BE2C (cell line): ENCODE measurements at regions not wholly inside any gene's neighbourhood (a gene's known extent, or its start where the extent isn't known, plus 50 kb on each side); places are given as distances from the start of the nearest gene placed in this dataset.

Source experiments
- DNase-seq: peaks from one replicate; pipeline ENCODE4 v3.0.0-alpha.2; 2020
- H3K27me3 ChIP-seq: fragments of 250-450 bp; sonication (Bioruptor Pico); 2 replicates; pipeline ENCODE4 v1.5.1; 2020; ENCODE audit warnings: mild to moderate bottlenecking
- H3K36me3 ChIP-seq: fragments of 250-450 bp; sonication (Bioruptor Pico); 2 replicates; pipeline ENCODE4 v1.5.1; 2020; ENCODE audit warnings: mild to moderate bottlenecking
- H3K4me1 ChIP-seq: fragments of 250-450 bp; sonication (Bioruptor Pico); 2 replicates; pipeline ENCODE4 v1.5.1; 2020
- H3K4me3 ChIP-seq: 2 replicates; pipeline ENCODE4 v1.5.1; 2011; ENCODE audit warnings: low read depth, low read length
- H3K9me3 ChIP-seq: fragments of 250-450 bp; sonication (Bioruptor Pico); 2 replicates; pipeline ENCODE4 v1.5.1; 2020
- CTCF ChIP-seq: IDR thresholded peaks from 2 replicates; pipeline ENCODE4 v1.5.1; 2012; ENCODE audit warnings: mild to moderate bottlenecking, low read depth, low read length

GRCh38 chr16:6827931-6828330 lies 504.7 kb upstream of the RBFOX1 start:
- no peaks in the 10 kb centered on the region for H3K4me1 ChIP-seq
- TF ChIP-seq CTCF, result no peak

GRCh38 chr16:6827267-6827666 lies 505.4 kb upstream of the RBFOX1 start:
- Histone ChIP-seq H3K4me1 (no peaks in the 10 kb centered on the region), H3K4me3 (no peak overlapping the region), H3K36me3 (no peaks in the 10 kb centered on the region), H3K9me3 (no peaks in the 10 kb centered on the region; the same call in 1 of the 2 replicates), H3K27me3 (no peaks in the 10 kb centered on the region)
- no peak for DNase-seq
- TF ChIP-seq CTCF, result no peak

More at GRCh38 chr16:6827931-6828330, 504.7 kb upstream of the RBFOX1 start:
- no peaks in the 10 kb centered on the region; the same call in 1 of the 2 replicates for H3K9me3 ChIP-seq
- no peak for DNase-seq
- H3K4me3 ChIP-seq, result no peak overlapping the region
- H3K36me3 ChIP-seq, result no peaks in the 10 kb centered on the region
- no peaks in the 10 kb centered on the region for H3K27me3 ChIP-seq

DNA sequence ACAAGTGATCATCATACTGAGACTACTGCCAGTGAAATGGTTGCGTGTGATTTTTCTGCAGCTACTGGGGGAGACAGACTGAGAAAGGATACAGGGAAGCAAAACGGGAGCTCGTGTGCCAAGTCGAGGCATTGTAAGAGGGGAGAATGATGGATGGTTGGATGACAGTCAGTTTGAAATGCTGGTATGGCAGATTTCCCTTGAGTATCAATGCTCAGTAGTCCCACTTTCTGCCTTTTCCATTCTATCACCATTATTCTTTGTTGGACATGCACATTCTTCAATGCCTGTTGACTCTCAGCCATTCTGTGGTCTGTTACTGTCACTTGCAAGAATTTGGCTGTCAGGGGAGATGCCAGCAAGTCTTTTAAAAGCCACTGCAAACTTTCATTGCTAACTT lies 510.6 kb upstream of the RBFOX1 start:
- H3K4me1 ChIP-seq, result no peaks in the 10 kb centered on the region
- TF ChIP-seq CTCF, result no peak
- no peak for DNase-seq
- H3K27me3 ChIP-seq, result no peaks in the 10 kb centered on the region
- H3K9me3 ChIP-seq, result no peaks in the 10 kb centered on the region
- no peak overlapping the region for H3K4me3 ChIP-seq
- H3K36me3 ChIP-seq, result no peaks in the 10 kb centered on the region

GRCh38 chr16:6804461-6804860 lies 528.2 kb upstream of the RBFOX1 start:
- no peaks in the 10 kb centered on the region for H3K27me3 ChIP-seq
- H3K4me3 ChIP-seq, result no peak overlapping the region
- DNase-seq, result no peak
- H3K9me3 ChIP-seq, result no peaks in the 10 kb centered on the region
- H3K4me1 ChIP-seq, result no peaks in the 10 kb centered on the region
- no peak for TF ChIP-seq CTCF
- H3K36me3 ChIP-seq, result no peaks in the 10 kb centered on the region

- Histone ChIP-seq H3K4me1 (no peaks in the 10 kb centered on the region), H3K4me3 (no peak overlapping the region), H3K9me3 (no peaks in the 10 kb centered on the region), H3K36me3 (no peaks in the 10 kb centered on the region), H3K27me3 (no peaks in the 10 kb centered on the region)
- TF ChIP-seq CTCF, result no peak
- DNase-seq, result no peak
Measured at GRCh38 chr16:6803176-6803575, 529.5 kb upstream of the RBFOX1 start.

DNA sequence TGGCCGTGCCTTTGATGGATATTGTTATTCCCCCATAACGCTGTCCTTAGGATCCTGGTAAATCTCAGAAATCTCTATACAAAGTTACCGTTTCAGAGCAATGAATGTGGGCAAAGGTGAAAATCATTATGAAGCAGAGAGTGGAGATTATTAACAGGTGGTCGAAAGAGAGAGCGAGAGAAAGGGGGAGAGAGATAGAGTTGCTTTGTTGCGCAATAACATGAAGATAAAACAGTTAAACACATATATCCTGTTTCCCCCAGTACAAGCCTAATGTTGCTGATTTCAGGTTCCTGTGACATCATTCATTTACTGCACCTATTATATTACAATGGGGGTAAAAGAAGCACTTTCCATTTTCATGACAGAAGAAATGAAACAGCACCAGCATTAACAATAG lies 535.4 kb upstream of the RBFOX1 start:
- H3K36me3 ChIP-seq, result no peaks in the 10 kb centered on the region
- no peaks in the 10 kb centered on the region for H3K4me1 ChIP-seq
- no peak for DNase-seq
- H3K4me3 ChIP-seq, result no peak overlapping the region
- no peaks in the 10 kb centered on the region for H3K9me3 ChIP-seq
- no peak for TF ChIP-seq CTCF
- no peaks in the 10 kb centered on the region for H3K27me3 ChIP-seq
